Tongue (tissue), 1 donor: ENCODE measurements at regions not wholly inside any gene's neighbourhood (a gene's known extent, or its start where the extent isn't known, plus 50 kb on each side); places are given as distances from the start of the nearest gene placed in this dataset.

Experiments
- DNase-seq: peaks from one replicate; pipeline ENCODE4 v3.0.0-alpha.2; 2015

GRCh38 chr2:190785334-190785733 is 95.3 kb upstream of the GLS start:
- DNase-seq = no peak

- DNase-seq = no peak
Observed at GRCh38 chr2:190786404-190787166, 94.0 kb upstream of the GLS start.

GRCh38 chr2:190787743-190788235 is 92.8 kb upstream of the GLS start:
- DNase-seq = no peak

- DNase-seq = no peak
Observed at GRCh38 chr2:190789074-190790004, 91.3 kb upstream of the GLS start.

GRCh38 chr2:190791347-190791975 is 89.2 kb upstream of the GLS start:
- DNase-seq = peak; percentile 13

GRCh38 chr2:190791976-190792575 is 88.5 kb upstream of the GLS start:
- no peak for DNase-seq

GRCh38 chr2:190792956-190793888 is 87.4 kb upstream of the GLS start:
- DNase-seq = no peak

GRCh38 chr2:190794377-190794776 is 86.2 kb upstream of the GLS start:
- no peak for DNase-seq

GRCh38 chr2:190794790-190795189 is 85.8 kb upstream of the GLS start:
- no peak for DNase-seq

GRCh38 chr2:190795686-190796085 is 84.9 kb upstream of the GLS start:
- no peak for DNase-seq

- DNase-seq = no peak
Observed at GRCh38 chr2:190799999-190800398, 80.6 kb upstream of the GLS start.

- no peak for DNase-seq
Observed at GRCh38 chr2:190800528-190800927, 80.1 kb upstream of the GLS start.

GRCh38 chr2:190802129-190802528 is 78.5 kb upstream of the GLS start:
- no peak for DNase-seq

- DNase-seq = peak; percentile 10
Observed at GRCh38 chr2:190802626-190803209, 77.9 kb upstream of the GLS start.

- DNase-seq = peak; percentile 42
Observed at GRCh38 chr2:190804182-190804795, 76.3 kb upstream of the GLS start.

- DNase-seq = no peak
Observed at GRCh38 chr2:190805126-190805525, 75.5 kb upstream of the GLS start.

- no peak for DNase-seq
Observed at GRCh38 chr2:190805843-190806242, 74.8 kb upstream of the GLS start.

- no peak for DNase-seq
Observed at GRCh38 chr2:190807886-190808285, 72.7 kb upstream of the GLS start.

GRCh38 chr2:190809139-190809764 is 71.4 kb upstream of the GLS start:
- no peak for DNase-seq
